ENCODE measurements at regions not wholly inside any gene's neighbourhood (a gene's known extent, or its start where the extent isn't known, plus 50 kb on each side); places are given as distances from the start of the nearest gene placed in this dataset.

GRCh38 chr5:23756779-23757178 lies 249.4 kb downstream of the PRDM9 start:
- BruUV-seq (replicated peaks) = no TSS peak
- Histone ChIP-seq H2BK20ac (ENCODE audit: low read depth, low read length) (no peak overlapping the region), H2BK15ac (ENCODE audit: low read depth, low read length) (no peak overlapping the region), H3K4me2 (ENCODE audit: low read depth, low read length) (no peak overlapping the region), H3K14ac (replicated peaks; ENCODE audit: low read depth, low read length) (no peak overlapping the region), H3K9ac (ENCODE audit: low read depth, low read length) (no peak overlapping the region), H2AFZ (replicated peaks; ENCODE audit: low read length, poor library complexity) (no peak overlapping the region), H3K79me1 (ENCODE audit: low read depth in 1 of 2, low read length in 2 of 2) (no peaks in the 10 kb centered on the region), H3K27me3 (ENCODE audit: control insufficient read depth, insufficient read depth, low read length) (no peaks in the 10 kb centered on the region), H4K5ac (ENCODE audit: low read depth, low read length) (no peak overlapping the region), H3K9me1 (ENCODE audit: insufficient read depth, low read length) (no peaks in the 10 kb centered on the region), H3K9me3 (ENCODE audit: control insufficient read depth, insufficient read depth, low read length) (no peaks in the 10 kb centered on the region), H3K4ac (ENCODE audit: low read depth, low read length) (no peak overlapping the region), H2BK5ac (ENCODE audit: low read depth, low read length, poor library complexity, severe bottlenecking) (no peak overlapping the region), H4K8ac (ENCODE audit: low read depth in 2 of 2, low read length in 2 of 2) (no peak overlapping the region), H2AK5ac (ENCODE audit: low read depth, low read length) (no peak overlapping the region), H4K91ac (ENCODE audit: insufficient read depth, low read depth, low read length) (no peak overlapping the region), H2BK120ac (ENCODE audit: low read depth, low read length) (no peak overlapping the region), H2AK9ac (replicated peaks; ENCODE audit: low read depth, low read length, poor library complexity) (no peak overlapping the region), H4K20me1 (ENCODE audit: insufficient read depth, low read length) (no peaks in the 10 kb centered on the region), H3K36me3 (ENCODE audit: control insufficient read depth, insufficient read depth, low read length) (no peaks in the 10 kb centered on the region), H3K4me1 (ENCODE audit: control insufficient read depth, insufficient read depth, low read length) (no peaks in the 10 kb centered on the region), H3K27ac (ENCODE audit: insufficient read depth, low read length) (no peak overlapping the region), H3K4me3 (ENCODE audit: insufficient read depth, low read depth, low read length) (no peak overlapping the region), H3K23ac (ENCODE audit: low read depth, low read length) (no peak overlapping the region), H3K18ac (ENCODE audit: low read depth, low read length) (no peak overlapping the region), H3K56ac (ENCODE audit: extremely low read depth, insufficient read depth, low read length) (no peak overlapping the region)
- dilution Hi-C loops (cut with HindIII; ENCODE audit: low sequenced_read_pairs, unreplicated experiment) = no loop called here
- DNase-seq (no peak), ATAC-seq (ENCODE audit: low read depth) (no peak)
- TF ChIP-seq RAD21 (IDR thresholded peaks at IDR 0.05; ENCODE audit: low read length) = no peak
- peak; percentile 73 for TF ChIP-seq CEBPB (IDR thresholded peaks at IDR 0.05; ENCODE audit: low read depth, low read length)
- TF ChIP-seq, protein P1, sequence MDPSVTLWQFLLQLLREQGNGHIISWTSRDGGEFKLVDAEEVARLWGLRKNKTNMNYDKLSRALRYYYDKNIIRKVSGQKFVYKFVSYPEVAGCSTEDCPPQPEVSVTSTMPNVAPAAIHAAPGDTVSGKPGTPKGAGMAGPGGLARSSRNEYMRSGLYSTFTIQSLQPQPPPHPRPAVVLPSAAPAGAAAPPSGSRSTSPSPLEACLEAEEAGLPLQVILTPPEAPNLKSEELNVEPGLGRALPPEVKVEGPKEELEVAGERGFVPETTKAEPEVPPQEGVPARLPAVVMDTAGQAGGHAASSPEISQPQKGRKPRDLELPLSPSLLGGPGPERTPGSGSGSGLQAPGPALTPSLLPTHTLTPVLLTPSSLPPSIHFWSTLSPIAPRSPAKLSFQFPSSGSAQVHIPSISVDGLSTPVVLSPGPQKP (IDR thresholded peaks at IDR 0.05; ENCODE audit: borderline replicate concordance, low read depth, low read length) = no peak
- no peak for TF ChIP-seq BHLHE40 (IDR thresholded peaks at IDR 0.05; ENCODE audit: low read depth, low read length)
- TF ChIP-seq NFE2L2 (IDR thresholded peaks at IDR 0.05; ENCODE audit: low read depth, low read length) = no peak
- in situ Hi-C loops (cut with MboI; ENCODE audit: low sequenced_read_pairs) = no loop called here
- POLR2A ChIA-PET (ENCODE audit: unreplicated experiment) = no interaction called here
- CTCF ChIA-PET = no interaction called here
- WGBS, 2 experiments (ENCODE audit: extremely low coverage in 2 of 2, insufficient read length in 1 of 2) = no CpG with 5 or more reads among the region's 3 CpGs
- intact Hi-C loops (cut with micrococcal nuclease) = no loop called here

Measured in IMR-90 (cell line).